ENCODE measurements at regions not wholly inside any gene's neighbourhood (a gene's known extent, or its start where the extent isn't known, plus 50 kb on each side); places are given as distances from the start of the nearest gene placed in this dataset.

DNA sequence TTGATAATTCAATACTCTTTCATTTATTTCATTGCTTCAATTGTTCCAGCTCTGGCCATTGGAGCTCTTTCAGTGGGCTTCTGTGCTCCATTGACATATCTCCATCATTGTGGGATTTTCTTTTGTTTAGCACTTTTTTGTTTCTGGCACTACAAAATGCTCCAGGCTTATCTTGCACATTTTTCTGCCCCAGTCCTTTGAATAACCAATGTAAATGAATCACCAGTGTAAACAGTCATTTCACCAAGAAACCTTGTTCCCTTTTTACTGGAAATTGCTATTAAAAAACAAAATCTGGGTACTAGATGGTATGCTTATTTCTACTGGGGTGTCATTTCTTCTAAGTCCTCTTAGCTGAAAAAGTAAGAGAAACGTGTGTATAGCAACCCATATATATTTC, 173.0 kb upstream of the LYPLAL1 start:
- H3K4me3 Mint-ChIP-seq = no peak overlapping the region
- H3K4me1 Mint-ChIP-seq (ENCODE audit: low read depth) = no peaks in the 10 kb centered on the region
- no peak overlapping the region for H3K27ac Mint-ChIP-seq
- peaks cover 11% of the 10 kb centered on the region for H3K9me3 Mint-ChIP-seq
- H3K27me3 Mint-ChIP-seq = no peaks in the 10 kb centered on the region
- no peaks in the 10 kb centered on the region for H3K36me3 Mint-ChIP-seq (ENCODE audit: low read depth)

DNA sequence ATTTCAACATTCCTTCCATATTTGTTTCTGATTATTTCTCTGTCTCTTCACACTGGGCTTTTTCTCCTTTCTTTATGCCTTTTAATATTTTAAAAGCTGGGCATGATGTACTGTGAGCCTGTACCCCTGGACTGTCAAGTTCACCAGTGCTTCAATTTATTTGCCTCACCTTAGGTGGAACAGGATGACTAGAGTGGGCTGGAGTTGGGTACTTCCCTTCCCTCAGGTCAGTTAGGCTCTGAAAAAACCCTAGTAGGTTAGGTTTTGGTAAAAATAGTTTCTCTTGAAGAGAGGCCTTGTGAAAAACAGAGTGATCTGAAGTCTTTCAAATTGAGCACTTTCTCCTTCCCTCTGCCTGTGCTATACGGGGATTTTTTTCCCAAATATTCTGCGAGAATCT, 163.0 kb upstream of the LYPLAL1 start:
- Mint-ChIP-seq H3K27me3 (peaks cover 3% of the 10 kb centered on the region), H3K4me1 (ENCODE audit: low read depth) (no peaks in the 10 kb centered on the region), H3K4me3 (no peak overlapping the region), H3K36me3 (ENCODE audit: low read depth) (no peaks in the 10 kb centered on the region), H3K27ac (no peak overlapping the region), H3K9me3 (peaks cover 10% of the 10 kb centered on the region)

- no peak overlapping the region for H3K4me3 Mint-ChIP-seq
- H3K4me1 Mint-ChIP-seq (ENCODE audit: low read depth) = no peaks in the 10 kb centered on the region
- no peaks in the 10 kb centered on the region for H3K36me3 Mint-ChIP-seq (ENCODE audit: low read depth)
- peaks cover 12% of the 10 kb centered on the region for H3K9me3 Mint-ChIP-seq
- no peaks in the 10 kb centered on the region for H3K27me3 Mint-ChIP-seq
- H3K27ac Mint-ChIP-seq = no peak overlapping the region
These were observed 153.3 kb upstream of the LYPLAL1 start for GRCh38 chr1:219020386-219020785.

GRCh38 chr1:219020846-219021245, 152.8 kb upstream of the LYPLAL1 start:
- Mint-ChIP-seq H3K27me3 (no peaks in the 10 kb centered on the region), H3K36me3 (ENCODE audit: low read depth) (no peaks in the 10 kb centered on the region), H3K4me3 (no peak overlapping the region), H3K27ac (no peak overlapping the region), H3K4me1 (ENCODE audit: low read depth) (no peaks in the 10 kb centered on the region), H3K9me3 (peaks cover 12% of the 10 kb centered on the region)

- Mint-ChIP-seq H3K27me3 (no peaks in the 10 kb centered on the region), H3K9me3 (peaks cover 9% of the 10 kb centered on the region), H3K27ac (no peak overlapping the region), H3K4me1 (ENCODE audit: low read depth) (no peaks in the 10 kb centered on the region), H3K36me3 (ENCODE audit: low read depth) (no peaks in the 10 kb centered on the region), H3K4me3 (no peak overlapping the region)
These were observed 146.5 kb upstream of the LYPLAL1 start for GRCh38 chr1:219027146-219027673.

- Mint-ChIP-seq H3K4me3 (no peak overlapping the region), H3K27me3 (no peaks in the 10 kb centered on the region), H3K4me1 (ENCODE audit: low read depth) (no peaks in the 10 kb centered on the region), H3K27ac (no peak overlapping the region), H3K9me3 (peaks cover 5% of the 10 kb centered on the region), H3K36me3 (ENCODE audit: low read depth) (no peaks in the 10 kb centered on the region)
These were observed 141.9 kb upstream of the LYPLAL1 start for GRCh38 chr1:219031809-219032208.

DNA sequence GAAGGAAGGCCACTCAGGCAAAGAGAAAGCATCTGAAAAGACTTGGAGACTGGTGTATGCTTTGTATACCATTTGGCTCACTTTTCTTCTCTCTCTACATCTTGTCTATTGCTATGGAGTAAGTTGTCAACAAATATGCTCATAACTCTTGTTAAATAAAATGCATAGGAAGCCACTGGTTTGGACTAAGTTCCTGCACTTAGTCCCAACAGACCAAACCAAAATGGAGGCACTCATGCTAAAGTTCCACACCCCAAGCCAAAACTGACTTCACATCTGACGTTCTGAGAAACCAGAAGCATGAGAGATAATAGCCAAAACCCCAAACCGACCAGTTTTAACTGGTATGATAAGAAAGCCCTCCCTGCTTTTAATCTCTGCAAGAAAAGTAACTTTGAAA, 135.3 kb upstream of the LYPLAL1 start:
- Mint-ChIP-seq H3K27me3 (no peaks in the 10 kb centered on the region), H3K4me3 (no peak overlapping the region), H3K9me3 (no peaks in the 10 kb centered on the region), H3K27ac (no peak overlapping the region), H3K36me3 (ENCODE audit: low read depth) (no peaks in the 10 kb centered on the region), H3K4me1 (ENCODE audit: low read depth) (no peaks in the 10 kb centered on the region)

DNA sequence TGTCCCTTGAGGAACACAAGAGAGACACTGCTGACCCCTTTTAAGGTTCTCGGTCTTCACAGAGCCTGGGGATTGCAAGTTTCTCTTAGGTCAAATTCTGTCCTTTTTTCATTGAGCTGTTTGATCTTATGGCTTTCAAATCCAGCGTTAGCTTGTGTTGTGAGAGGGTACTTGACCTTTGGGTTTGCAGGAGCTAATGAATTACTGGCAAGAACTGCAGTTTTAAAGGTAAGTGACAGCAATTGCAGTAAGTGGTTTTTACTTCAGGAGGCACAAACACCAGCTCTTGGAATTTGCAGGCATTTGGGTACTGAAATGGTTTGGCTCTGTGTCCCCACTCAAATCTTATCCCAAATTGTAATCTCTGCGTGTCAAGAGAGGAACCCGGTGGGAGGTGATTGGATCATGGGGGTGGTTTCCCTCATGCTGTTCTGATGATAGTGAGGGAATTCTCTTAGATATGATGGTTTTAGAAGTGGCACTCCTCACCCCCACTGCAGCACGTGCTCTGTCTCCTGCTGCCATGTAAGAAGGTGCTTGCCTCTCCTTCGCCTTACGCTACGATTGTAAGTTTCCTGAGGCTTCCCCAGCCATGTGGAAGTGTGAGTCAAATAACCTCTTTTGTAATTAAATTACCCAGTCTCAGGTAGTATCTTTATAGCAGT, 134.5 kb upstream of the LYPLAL1 start:
- no peaks in the 10 kb centered on the region for H3K4me1 Mint-ChIP-seq (ENCODE audit: low read depth)
- H3K9me3 Mint-ChIP-seq = no peaks in the 10 kb centered on the region
- H3K27me3 Mint-ChIP-seq = no peaks in the 10 kb centered on the region
- no peak overlapping the region for H3K4me3 Mint-ChIP-seq
- H3K27ac Mint-ChIP-seq = no peak overlapping the region
- no peaks in the 10 kb centered on the region for H3K36me3 Mint-ChIP-seq (ENCODE audit: low read depth)

- Mint-ChIP-seq H3K4me3 (no peak overlapping the region), H3K9me3 (no peaks in the 10 kb centered on the region), H3K27ac (no peak overlapping the region), H3K4me1 (ENCODE audit: low read depth) (no peaks in the 10 kb centered on the region), H3K27me3 (no peaks in the 10 kb centered on the region), H3K36me3 (ENCODE audit: low read depth) (no peaks in the 10 kb centered on the region)
These were observed 134.0 kb upstream of the LYPLAL1 start for GRCh38 chr1:219039682-219040154.

DNA sequence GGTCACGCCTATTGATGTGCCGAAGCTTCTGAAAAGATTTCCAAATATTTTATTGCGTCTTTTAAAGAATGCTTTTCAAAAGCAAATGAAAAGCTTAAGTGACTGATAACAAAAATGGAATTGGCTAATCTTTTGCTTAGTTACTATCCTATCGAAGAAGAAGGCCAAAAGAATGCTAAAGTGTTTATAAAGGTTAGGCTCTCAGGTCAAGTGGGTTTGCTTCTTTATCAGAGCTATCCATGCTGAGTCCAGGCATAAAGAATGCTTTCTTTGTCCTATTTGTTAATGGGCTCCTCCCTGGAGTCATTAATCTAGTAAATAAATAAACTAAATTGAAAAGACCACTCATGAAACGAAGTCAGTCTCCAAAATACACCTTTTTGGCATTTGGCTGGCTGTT, 133.4 kb upstream of the LYPLAL1 start:
- Mint-ChIP-seq H3K27me3 (no peaks in the 10 kb centered on the region), H3K36me3 (ENCODE audit: low read depth) (no peaks in the 10 kb centered on the region), H3K27ac (no peak overlapping the region), H3K4me3 (no peak overlapping the region), H3K4me1 (ENCODE audit: low read depth) (no peaks in the 10 kb centered on the region), H3K9me3 (no peaks in the 10 kb centered on the region)

GRCh38 chr1:219041141-219041540, 132.5 kb upstream of the LYPLAL1 start:
- Mint-ChIP-seq H3K9me3 (no peaks in the 10 kb centered on the region), H3K27me3 (no peaks in the 10 kb centered on the region), H3K36me3 (ENCODE audit: low read depth) (no peaks in the 10 kb centered on the region), H3K27ac (no peak overlapping the region), H3K4me3 (no peak overlapping the region), H3K4me1 (ENCODE audit: low read depth) (no peaks in the 10 kb centered on the region)

DNA sequence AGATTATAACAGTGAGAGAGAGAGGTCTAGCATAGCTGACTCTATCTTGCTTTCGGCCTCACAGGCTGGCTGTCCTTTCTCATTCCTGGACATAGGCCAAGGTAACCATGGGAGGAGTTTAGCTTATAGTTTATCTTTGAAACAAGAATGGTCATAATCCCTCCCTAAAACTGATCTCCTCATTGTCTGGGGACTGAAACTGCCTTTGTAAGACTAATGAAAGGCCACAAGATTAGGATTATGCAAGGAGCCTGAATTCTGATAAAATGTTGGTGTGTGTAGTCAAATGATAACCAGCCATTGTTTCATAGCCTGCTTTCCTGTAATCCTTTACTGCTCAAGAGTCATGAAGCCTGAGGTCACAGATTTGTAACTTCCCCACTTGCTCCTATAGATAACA, 131.9 kb upstream of the LYPLAL1 start:
- Mint-ChIP-seq H3K4me1 (ENCODE audit: low read depth) (no peaks in the 10 kb centered on the region), H3K27me3 (no peaks in the 10 kb centered on the region), H3K9me3 (no peaks in the 10 kb centered on the region), H3K36me3 (ENCODE audit: low read depth) (no peaks in the 10 kb centered on the region), H3K4me3 (no peak overlapping the region), H3K27ac (no peak overlapping the region)

DNA sequence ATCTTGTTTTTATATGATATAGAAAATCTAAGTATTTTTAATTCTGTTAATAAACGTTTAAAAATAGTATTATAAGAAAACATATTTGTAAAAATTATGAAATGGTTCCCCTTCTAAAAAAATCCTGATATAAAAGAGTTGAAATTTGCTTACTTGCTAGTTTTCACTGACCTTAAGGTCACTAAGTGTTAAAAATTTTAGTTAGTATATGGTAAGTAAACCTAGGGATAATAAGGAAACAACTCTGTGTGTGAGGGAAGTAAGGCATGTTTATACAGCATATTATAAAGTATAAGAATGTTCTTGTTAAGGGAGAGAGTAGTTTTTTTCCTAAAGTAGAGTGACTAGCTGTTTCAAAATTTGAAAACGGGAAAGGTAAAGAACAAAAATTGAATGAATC, 130.9 kb upstream of the LYPLAL1 start:
- no peaks in the 10 kb centered on the region for H3K9me3 Mint-ChIP-seq
- no peaks in the 10 kb centered on the region for H3K36me3 Mint-ChIP-seq (ENCODE audit: low read depth)
- no peaks in the 10 kb centered on the region for H3K4me1 Mint-ChIP-seq (ENCODE audit: low read depth)
- H3K27me3 Mint-ChIP-seq = no peaks in the 10 kb centered on the region
- no peak overlapping the region for H3K27ac Mint-ChIP-seq
- H3K4me3 Mint-ChIP-seq = no peak overlapping the region

DNA sequence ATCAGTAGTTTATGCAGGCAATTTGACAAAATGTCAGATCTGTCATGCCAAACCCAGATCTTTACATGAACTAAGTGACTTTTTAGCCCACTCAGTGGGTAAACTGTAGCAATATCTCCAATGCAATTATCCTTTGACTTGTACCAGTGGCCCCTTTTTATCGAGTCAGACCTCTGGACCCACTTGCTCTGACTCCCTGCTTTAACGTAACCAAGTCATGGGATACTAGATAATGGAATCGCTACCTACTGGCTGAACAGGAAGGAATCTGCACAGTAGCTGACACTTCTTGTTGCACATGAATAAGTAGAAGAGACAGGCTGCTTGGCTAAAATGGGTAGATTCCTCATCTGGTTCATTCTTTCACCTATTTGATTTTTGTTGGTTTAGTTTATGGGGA, 128.4 kb upstream of the LYPLAL1 start:
- H3K36me3 Mint-ChIP-seq (ENCODE audit: low read depth) = no peaks in the 10 kb centered on the region
- H3K27ac Mint-ChIP-seq = no peak overlapping the region
- no peaks in the 10 kb centered on the region for H3K9me3 Mint-ChIP-seq
- no peak overlapping the region for H3K4me3 Mint-ChIP-seq
- no peaks in the 10 kb centered on the region for H3K4me1 Mint-ChIP-seq (ENCODE audit: low read depth)
- H3K27me3 Mint-ChIP-seq = peaks cover 5% of the 10 kb centered on the region

DNA sequence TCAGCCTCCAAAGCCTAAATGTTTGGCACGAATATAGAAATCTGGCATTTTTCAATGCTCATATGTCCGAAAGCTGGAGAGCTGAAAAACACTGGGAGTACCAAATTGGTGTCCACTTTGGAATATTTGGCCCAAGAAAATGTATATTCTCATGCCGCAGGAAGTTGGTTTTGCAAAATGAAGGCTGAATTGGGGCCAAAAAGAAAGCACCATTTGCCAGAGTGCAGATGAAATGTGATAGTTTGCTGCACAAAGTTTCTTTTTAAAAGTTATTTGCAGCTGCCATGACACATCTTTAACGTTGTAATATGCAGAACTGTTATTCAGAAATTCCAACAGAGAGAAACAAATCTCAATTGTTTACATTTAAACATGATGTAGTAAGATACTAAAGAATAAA, 124.2 kb upstream of the LYPLAL1 start:
- H3K36me3 Mint-ChIP-seq (ENCODE audit: low read depth) = no peaks in the 10 kb centered on the region
- H3K27me3 Mint-ChIP-seq = peaks cover 5% of the 10 kb centered on the region
- no peaks in the 10 kb centered on the region for H3K4me1 Mint-ChIP-seq (ENCODE audit: low read depth)
- no peak overlapping the region for H3K4me3 Mint-ChIP-seq
- H3K27ac Mint-ChIP-seq = no peak overlapping the region
- no peaks in the 10 kb centered on the region for H3K9me3 Mint-ChIP-seq
